ENCODE measurements at regions not wholly inside any gene's neighbourhood (a gene's known extent, or its start where the extent isn't known, plus 50 kb on each side); places are given as distances from the start of the nearest gene placed in this dataset.

GRCh38 chr5:68407311-68408239 lies 192.0 kb downstream of the PIK3R1 start:
- DNase-seq (ENCODE audit: low spot score) = no peak

DNA sequence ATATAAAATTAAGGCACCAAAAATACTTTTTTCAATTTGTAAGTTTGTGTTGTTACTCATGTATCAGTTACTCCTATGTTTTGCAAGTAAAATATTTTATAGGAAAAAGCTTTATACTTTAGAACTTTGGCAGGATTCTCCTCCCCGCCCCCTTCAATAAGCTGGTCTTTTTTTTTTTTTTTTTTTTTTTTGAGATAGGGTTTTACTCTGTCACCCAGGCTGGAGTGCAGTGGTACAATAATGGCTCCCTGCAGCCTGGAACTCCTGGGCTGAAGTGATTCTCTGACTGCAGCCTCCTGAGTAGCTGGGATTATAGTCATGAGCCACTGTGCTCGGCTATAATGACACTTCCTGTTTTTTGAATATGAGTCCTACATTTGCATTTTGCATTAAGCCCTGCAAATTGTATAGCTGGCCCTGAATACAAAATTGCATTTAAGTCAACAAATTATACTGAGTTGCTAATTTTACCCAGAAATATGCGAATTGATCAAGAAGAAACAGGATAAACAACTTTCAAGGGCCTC lies 192.9 kb downstream of the PIK3R1 start:
- no peak for DNase-seq (ENCODE audit: low spot score)

- DNase-seq (ENCODE audit: low spot score) = no peak
Measured at GRCh38 chr5:68409259-68409658, 193.7 kb downstream of the PIK3R1 start.

- DNase-seq (ENCODE audit: low spot score) = no peak
Measured at GRCh38 chr5:68411161-68411560, 195.6 kb downstream of the PIK3R1 start.

DNA sequence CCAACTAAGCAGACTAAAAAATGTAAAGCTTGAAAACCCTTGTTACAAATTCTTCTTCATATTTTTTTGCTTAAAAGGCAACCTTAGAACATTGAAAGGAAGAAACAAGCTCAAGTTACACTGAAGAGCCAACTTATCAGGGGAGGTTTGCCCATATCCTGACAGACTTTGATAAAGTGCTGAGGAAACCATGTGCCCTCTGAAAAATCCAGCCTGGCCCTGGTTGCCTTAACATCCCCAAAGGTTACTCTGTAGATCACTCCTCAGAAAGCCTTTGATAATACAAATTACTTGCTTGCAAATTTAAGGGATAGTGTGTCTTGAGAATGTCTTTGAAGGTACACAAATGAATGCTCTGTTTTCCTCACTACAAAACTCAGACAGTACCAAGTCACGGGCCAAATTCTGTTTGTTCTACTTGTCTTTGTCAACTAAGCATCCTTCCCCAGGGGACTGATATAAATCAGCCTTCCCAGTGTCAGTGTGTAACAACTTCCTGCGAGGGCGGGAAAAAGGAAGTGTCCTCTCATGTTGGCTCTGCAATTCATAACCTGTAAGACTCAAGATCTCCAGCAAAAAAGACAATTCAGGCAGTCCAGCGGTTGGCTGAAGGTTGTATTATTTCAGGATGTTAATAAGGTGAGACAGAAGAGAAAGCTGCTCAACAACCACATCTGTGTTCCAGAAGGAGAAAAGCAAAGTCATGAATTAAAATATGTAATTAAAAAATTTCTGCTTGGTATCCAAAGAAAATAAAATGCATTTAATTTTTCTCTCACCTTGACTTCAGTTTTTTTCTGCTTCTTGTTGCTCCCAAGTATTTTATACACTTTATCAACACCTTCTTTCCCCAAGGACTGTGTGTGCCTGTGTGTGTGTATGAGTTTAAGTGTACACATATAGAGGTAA lies 199.9 kb downstream of the PIK3R1 start:
- peak; percentile 65 for DNase-seq (ENCODE audit: low spot score)

- DNase-seq (ENCODE audit: low spot score) = no peak
Measured at GRCh38 chr5:68416714-68417113, 201.2 kb downstream of the PIK3R1 start.

GRCh38 chr5:68418201-68418600 lies 202.6 kb downstream of the PIK3R1 start:
- DNase-seq (ENCODE audit: low spot score) = no peak

GRCh38 chr5:68418680-68419079 lies 203.1 kb downstream of the PIK3R1 start:
- no peak for DNase-seq (ENCODE audit: low spot score)

GRCh38 chr5:68419081-68419636 lies 203.6 kb downstream of the PIK3R1 start:
- no peak for DNase-seq (ENCODE audit: low spot score)

- no peak for DNase-seq (ENCODE audit: low spot score)
Measured at GRCh38 chr5:68419637-68420452, 204.3 kb downstream of the PIK3R1 start.

DNA sequence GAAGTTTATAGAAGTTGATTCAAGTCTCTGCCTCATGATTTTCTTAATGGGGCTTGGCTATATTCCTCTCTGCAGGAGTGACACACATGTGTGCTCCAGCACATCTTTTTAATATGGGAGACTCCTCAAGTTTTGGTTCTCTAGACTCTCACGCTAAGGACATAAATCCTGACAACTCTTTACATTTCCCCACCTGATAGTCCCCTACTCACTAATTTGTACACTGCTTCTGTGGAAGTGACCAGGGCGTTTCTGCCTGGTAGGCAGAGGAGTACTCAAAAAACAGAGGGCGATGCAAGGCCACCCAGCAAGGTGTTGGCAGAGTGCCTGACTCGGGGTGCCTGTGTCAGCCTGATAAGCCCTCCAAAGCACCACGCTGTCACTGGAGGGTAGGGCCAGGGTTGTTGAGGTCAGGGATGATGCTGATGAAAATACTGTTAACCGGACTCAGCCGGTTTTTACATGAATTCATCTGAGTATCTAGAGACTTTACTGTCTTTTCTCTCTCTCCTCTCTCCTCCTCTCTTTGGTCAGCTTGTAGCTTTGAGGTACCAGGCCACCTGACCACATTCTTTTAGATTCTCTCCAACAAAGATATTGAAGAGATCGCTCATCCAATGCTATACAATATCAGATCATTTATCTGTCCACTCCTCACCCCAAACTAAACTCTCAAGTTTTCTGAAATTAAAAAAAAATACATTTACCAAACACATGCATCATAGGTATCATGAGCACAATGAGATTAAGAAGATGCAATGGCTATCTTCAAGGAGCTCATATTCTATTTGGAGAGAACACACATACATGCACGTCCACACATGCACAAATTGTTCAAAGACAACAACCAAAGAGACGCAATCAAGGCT lies 205.2 kb downstream of the PIK3R1 start:
- DNase-seq (ENCODE audit: low spot score) = no peak

GRCh38 chr5:68421485-68422220 lies 206.1 kb downstream of the PIK3R1 start:
- no peak for DNase-seq (ENCODE audit: low spot score)

DNA sequence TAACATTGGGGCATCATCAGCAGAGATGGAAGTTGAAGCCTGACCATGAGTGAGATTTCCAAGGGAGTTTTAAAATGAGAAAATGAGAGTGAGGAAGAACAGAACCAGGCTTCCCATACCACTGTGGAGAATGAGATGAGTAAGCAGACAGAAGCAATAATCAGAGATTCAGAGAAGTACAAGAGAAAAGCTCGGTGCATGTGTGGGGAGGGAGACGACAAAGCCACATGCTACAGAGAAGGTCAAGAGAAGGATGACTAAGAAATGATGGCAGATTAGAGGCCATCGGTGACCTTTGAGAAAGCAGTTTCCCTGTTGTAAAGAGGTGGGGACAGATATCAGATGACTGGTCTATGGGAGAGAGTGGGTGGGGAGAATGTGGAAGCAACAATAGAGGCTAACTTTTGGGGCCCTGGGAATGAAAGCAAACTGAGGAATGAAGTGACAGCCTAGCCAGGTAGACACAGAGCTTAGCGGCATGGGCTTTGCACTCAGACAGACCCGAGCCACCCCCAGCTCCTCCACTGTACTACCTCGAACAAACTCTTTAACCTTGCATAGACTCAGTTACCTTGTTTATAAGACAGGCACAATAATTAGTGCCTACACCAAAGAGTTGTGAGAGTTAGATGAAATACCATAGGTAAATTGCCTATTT lies 207.7 kb downstream of the PIK3R1 start:
- DNase-seq (ENCODE audit: low spot score) = no peak

DNA sequence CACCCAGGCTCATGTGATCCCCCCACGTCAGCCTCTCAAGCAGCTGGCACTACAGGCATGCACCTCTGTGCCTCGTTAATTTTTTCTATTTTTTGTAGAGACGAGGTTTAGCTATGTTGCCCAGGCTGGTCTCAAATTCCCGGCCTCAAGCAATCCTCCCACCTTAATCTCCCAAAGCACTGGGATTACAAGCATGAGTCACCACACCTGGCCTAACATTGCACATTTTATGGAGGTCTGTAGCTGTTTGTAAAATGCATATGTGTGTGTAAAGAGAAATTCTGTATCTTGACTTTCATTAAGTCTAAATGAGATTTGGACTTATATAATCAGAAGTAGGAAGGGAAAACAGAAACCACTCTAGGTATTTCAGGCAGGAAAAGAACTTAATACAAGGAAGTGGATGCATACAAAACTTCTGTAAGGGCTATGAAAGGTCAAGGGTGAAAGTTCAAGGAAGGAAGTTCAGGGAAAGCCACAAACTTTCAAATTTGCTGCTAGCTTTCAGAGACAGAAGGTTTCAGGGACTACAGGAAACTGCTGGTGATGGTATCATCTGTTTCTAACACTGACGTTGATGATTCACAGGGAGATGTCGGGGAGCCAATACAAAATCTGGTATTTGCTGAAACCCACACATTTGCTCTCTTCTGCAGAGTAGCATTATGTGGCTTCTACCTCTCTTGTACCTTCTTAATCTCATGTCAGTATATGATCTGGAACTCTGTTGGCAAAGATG lies 209.4 kb downstream of the PIK3R1 start:
- DNase-seq (ENCODE audit: low spot score) = no peak

DNA sequence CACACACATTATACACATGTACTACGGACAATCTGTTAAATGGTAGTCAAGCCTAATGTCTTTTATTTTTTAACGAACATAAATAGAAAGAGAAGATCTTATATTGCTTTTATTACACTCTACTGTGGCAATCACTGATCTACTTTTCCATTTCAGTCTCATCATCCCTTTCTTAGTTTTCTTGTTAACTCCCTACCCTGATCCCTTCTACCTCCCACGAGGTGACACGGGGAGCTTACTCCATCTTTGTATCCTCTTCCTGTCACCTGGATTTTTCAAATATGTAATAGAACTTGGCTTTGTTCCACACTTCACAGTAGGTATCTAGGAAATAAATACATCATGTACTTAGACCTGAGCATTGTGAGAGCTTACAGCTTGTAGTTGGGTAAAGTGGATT lies 211.0 kb downstream of the PIK3R1 start:
- no peak for DNase-seq (ENCODE audit: low spot score)

DNA sequence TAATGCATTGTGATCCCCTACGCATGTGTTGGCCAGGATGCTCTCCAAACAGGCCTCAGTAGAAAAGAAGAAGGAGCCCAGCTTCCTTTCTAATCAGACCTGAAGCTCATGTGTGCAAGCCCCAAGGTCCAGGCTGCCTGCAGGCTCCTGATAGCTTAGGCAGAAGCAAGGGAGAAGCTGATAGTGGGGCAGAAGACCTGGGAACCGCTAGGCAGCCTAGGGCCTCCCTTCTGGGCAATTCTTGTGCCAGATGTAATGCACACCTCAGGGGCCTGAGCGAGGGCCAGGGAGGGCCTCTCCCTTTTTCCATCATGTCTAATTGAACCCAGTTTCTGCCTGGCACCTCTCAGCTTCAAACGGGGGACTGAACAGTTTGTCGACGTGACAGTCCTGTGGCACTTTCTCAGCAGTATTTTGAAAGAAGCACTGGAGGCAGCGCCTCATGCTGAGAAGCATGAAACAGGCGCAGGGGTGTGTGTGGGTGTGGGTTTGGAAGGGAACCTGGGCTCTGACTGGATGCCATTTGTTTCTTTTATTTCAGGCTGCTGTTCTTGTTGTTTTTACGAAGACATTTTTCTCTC lies 212.8 kb downstream of the PIK3R1 start:
- no peak for DNase-seq (ENCODE audit: low spot score)

- no peak for DNase-seq (ENCODE audit: low spot score)
Measured at GRCh38 chr5:68429510-68429909, 214.0 kb downstream of the PIK3R1 start.

DNA sequence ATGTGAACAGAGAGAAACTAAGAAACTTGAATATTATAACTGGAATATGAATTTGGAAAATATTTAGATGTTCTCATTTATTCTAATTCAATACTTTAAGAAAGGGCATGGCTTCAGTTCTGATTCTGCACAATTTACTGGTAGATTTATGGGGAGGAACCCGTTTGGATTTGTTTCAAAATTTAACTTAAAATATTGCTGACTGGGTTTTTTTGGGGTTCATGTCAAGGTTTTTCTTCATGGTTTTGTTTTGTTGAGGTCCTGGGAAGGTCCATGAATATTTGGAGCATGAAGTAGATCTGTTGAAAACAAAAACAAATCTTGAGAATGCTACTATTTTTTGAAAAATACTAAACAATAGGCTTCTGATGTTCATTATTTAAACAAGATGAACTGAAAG lies 214.7 kb downstream of the PIK3R1 start:
- DNase-seq (ENCODE audit: low spot score) = no peak

Data from kidney capillary endothelial cell (primary cell).